ENCODE measurements at regions not wholly inside any gene's neighbourhood (a gene's known extent, or its start where the extent isn't known, plus 50 kb on each side); places are given as distances from the start of the nearest gene placed in this dataset.

- DNase-seq: no peak
Observed at GRCh38 chr19:32154418-32154817, 191.0 kb upstream of the ZNF507 start.

GRCh38 chr19:32164384-32164992, 180.9 kb upstream of the ZNF507 start:
- DNase-seq: no peak

- no peak for DNase-seq
Observed at GRCh38 chr19:32165141-32165540, 180.3 kb upstream of the ZNF507 start.

- no peak for DNase-seq
Observed at GRCh38 chr19:32165750-32166149, 179.7 kb upstream of the ZNF507 start.

GRCh38 chr19:32166238-32166637, 179.2 kb upstream of the ZNF507 start:
- no peak for DNase-seq

GRCh38 chr19:32168111-32168510, 177.3 kb upstream of the ZNF507 start:
- no peak for DNase-seq

GRCh38 chr19:32168606-32169005, 176.8 kb upstream of the ZNF507 start:
- DNase-seq: no peak

- DNase-seq: no peak
Observed at GRCh38 chr19:32171719-32172151, 173.7 kb upstream of the ZNF507 start.

- no peak for DNase-seq
Observed at GRCh38 chr19:32172566-32173160, 172.7 kb upstream of the ZNF507 start.

GRCh38 chr19:32173836-32174235, 171.6 kb upstream of the ZNF507 start:
- no peak for DNase-seq

GRCh38 chr19:32174386-32175113, 170.9 kb upstream of the ZNF507 start:
- no peak for DNase-seq

GRCh38 chr19:32176591-32176990, 168.8 kb upstream of the ZNF507 start:
- no peak for DNase-seq

GRCh38 chr19:32177686-32178085, 167.7 kb upstream of the ZNF507 start:
- no peak for DNase-seq

GRCh38 chr19:32178401-32178800, 167.0 kb upstream of the ZNF507 start:
- DNase-seq: no peak

GRCh38 chr19:32178956-32179355, 166.5 kb upstream of the ZNF507 start:
- no peak for DNase-seq

GRCh38 chr19:32181216-32181920, 164.0 kb upstream of the ZNF507 start:
- DNase-seq: no peak

- no peak for DNase-seq
Observed at GRCh38 chr19:32186542-32187330, 158.7 kb upstream of the ZNF507 start.

GRCh38 chr19:32188921-32189320, 156.5 kb upstream of the ZNF507 start:
- DNase-seq: no peak

- no peak for DNase-seq
Observed at GRCh38 chr19:32189956-32190706, 155.3 kb upstream of the ZNF507 start.

- DNase-seq: no peak
Observed at GRCh38 chr19:32191921-32192320, 153.5 kb upstream of the ZNF507 start.

- DNase-seq: no peak
Observed at GRCh38 chr19:32195706-32196610, 149.5 kb upstream of the ZNF507 start.
